Breast epithelium (tissue), 4 donors: ENCODE measurements at regions not wholly inside any gene's neighbourhood (a gene's known extent, or its start where the extent isn't known, plus 50 kb on each side); places are given as distances from the start of the nearest gene placed in this dataset.
"Not testable (repeated sequence)": the region's sequence is repeated elsewhere in the genome, so short reads cannot be mapped to it uniquely, and the experiment has no call there.

Experiments used
- DNase-seq, 2 donors: peaks; one replicate each; pipeline ENCODE4 v3.0.0-alpha.2; 2019; ENCODE audit warnings: low spot score in 2 of 2
- H3K27ac ChIP-seq, 2 donors: fragments of 200-600 bp; sonication (generic) in 1 of 2; one replicate each; pipeline ENCODE4 v1.5.1; 2016 to 2019; ENCODE audit warnings: mild to moderate bottlenecking in 1 of 2
- H3K27me3 ChIP-seq, 2 donors: fragments of 200-600 bp; sonication (generic) in 1 of 2; one replicate each; pipeline versions ENCODE4 v1.5.1 to v1.6.0; 2017 to 2019; ENCODE audit warnings: control low read depth in 1 of 2, mild to moderate bottlenecking in 1 of 2
- H3K36me3 ChIP-seq: fragments of 200-600 bp; one replicate; pipeline ENCODE4 v1.5.1; 2019
- H3K4me1 ChIP-seq, 2 donors: fragments of 200-600 bp; sonication (generic); one replicate each; pipeline ENCODE4 v1.5.1; 2016 to 2019; ENCODE audit warnings: control low read depth in 1 of 2
- H3K4me3 ChIP-seq, 3 donors: fragments of 200-600 bp; sonication (generic); 1 replicate in 2 of 3; 2 replicates in 1 of 3; pipeline ENCODE4 v1.5.1; 2016 to 2019; ENCODE audit warnings: mild to moderate bottlenecking in 3 of 3, moderate library complexity in 2 of 3
- H3K9me3 ChIP-seq, 2 donors: fragments of 200-600 bp; sonication (generic) in 1 of 2; one replicate each; pipeline ENCODE4 v1.5.1; 2016 to 2019; ENCODE audit warnings: control low read depth in 1 of 2
- CTCF ChIP-seq, 3 donors: fragments of 450-650 bp; IDR thresholded peaks; one replicate each; pipeline ENCODE4 v1.5.1; 2016 to 2017; ENCODE audit warnings: antibody characterized with exemption in 3 of 3, mild to moderate bottlenecking in 3 of 3, moderate library complexity in 3 of 3
- POLR2A ChIP-seq: fragments of 450-650 bp; IDR thresholded peaks from one replicate; pipeline ENCODE4 v1.6.1; 2016; ENCODE audit warnings: antibody characterized with exemption, mild to moderate bottlenecking, moderate library complexity
- POLR2AphosphoS5 ChIP-seq, 3 donors: sonication (generic); formaldehyde crosslinking; IDR thresholded peaks; one replicate each; pipeline ENCODE4 v1.6.1; 2017; ENCODE audit warnings: antibody characterized with exemption in 3 of 3
- intact Hi-C: fragments of 100-400 bp; cut with DNase I; formaldehyde crosslinking; loops from one replicate; pipeline ENCODE4 v1.15.1; 2023; ENCODE audit warnings: low total_unique reads

- DNase-seq, result no peak
- Histone ChIP-seq H3K4me3 (no peak overlapping the region), H3K4me1 (no peaks in the 10 kb centered on the region), H3K36me3 (no peaks in the 10 kb centered on the region), H3K9me3 (no peaks in the 10 kb centered on the region), H3K27ac (no peak overlapping the region), H3K27me3 (no peaks in the 10 kb centered on the region)
- TF ChIP-seq POLR2AphosphoS5 (IDR thresholded peaks at IDR 0.05), result no peak
- TF ChIP-seq POLR2A, result no peak
- no peak for TF ChIP-seq CTCF (IDR thresholded peaks at IDR 0.05)
- intact Hi-C loops, result no loop called here
These were observed 508.4 kb upstream of the MAP2 start for GRCh38 chr2:208915401-208915800.

GRCh38 chr2:208916881-208917280 is 507.0 kb upstream of the MAP2 start:
- H3K4me3 ChIP-seq, result no peak overlapping the region
- no peak overlapping the region for H3K27ac ChIP-seq
- no peaks in the 10 kb centered on the region for H3K9me3 ChIP-seq
- TF ChIP-seq POLR2AphosphoS5 (IDR thresholded peaks at IDR 0.05) (no peak), POLR2A (no peak), CTCF (IDR thresholded peaks at IDR 0.05) (no peak)
- DNase-seq, result no peak
- intact Hi-C loops, result no loop called here
- no peaks in the 10 kb centered on the region for H3K27me3 ChIP-seq
- no peaks in the 10 kb centered on the region for H3K36me3 ChIP-seq
- H3K4me1 ChIP-seq, result no peaks in the 10 kb centered on the region

GRCh38 chr2:208921358-208921757 is 502.5 kb upstream of the MAP2 start:
- H3K9me3 ChIP-seq, H3K27ac ChIP-seq, intact Hi-C loops, H3K27me3 ChIP-seq, H3K4me1 ChIP-seq, DNase-seq, H3K4me3 ChIP-seq, H3K36me3 ChIP-seq: not testable (repeated sequence)

- H3K27me3 ChIP-seq, result no peaks in the 10 kb centered on the region
- no peak overlapping the region for H3K4me3 ChIP-seq
- H3K4me1 ChIP-seq, result no peaks in the 10 kb centered on the region
- intact Hi-C loops, result no loop called here
- H3K9me3 ChIP-seq, result no peaks in the 10 kb centered on the region
- no peak for DNase-seq
- TF ChIP-seq CTCF (IDR thresholded peaks at IDR 0.05) (no peak), POLR2A (no peak), POLR2AphosphoS5 (IDR thresholded peaks at IDR 0.05) (no peak)
- no peak overlapping the region for H3K27ac ChIP-seq
- H3K36me3 ChIP-seq, result no peaks in the 10 kb centered on the region
These were observed 496.0 kb upstream of the MAP2 start for GRCh38 chr2:208927867-208928266.

- no peak for TF ChIP-seq CTCF (IDR thresholded peaks at IDR 0.05)
- TF ChIP-seq POLR2AphosphoS5 (IDR thresholded peaks at IDR 0.05), result no peak
- TF ChIP-seq POLR2A, result no peak
- Histone ChIP-seq H3K4me1 (no peaks in the 10 kb centered on the region), H3K27ac (no peak overlapping the region), H3K36me3 (no peaks in the 10 kb centered on the region), H3K9me3 (no peaks in the 10 kb centered on the region), H3K27me3 (no peaks in the 10 kb centered on the region), H3K4me3 (no peak overlapping the region)
- no peak for DNase-seq
- intact Hi-C loops, result no loop called here
These were observed 494.5 kb upstream of the MAP2 start for GRCh38 chr2:208929139-208929864.
